ENCODE measurements at regions not wholly inside any gene's neighbourhood (a gene's known extent, or its start where the extent isn't known, plus 50 kb on each side); places are given as distances from the start of the nearest gene placed in this dataset.

- FAIRE-seq (no peak), DNase-seq (ENCODE audit: insufficient read length, low spot score) (no peak)
- no peak for TF ChIP-seq CTCF (IDR thresholded peaks at IDR 0.05; ENCODE audit: insufficient read depth, missing control alignments)
These were observed 84.3 kb upstream of the PRDM11 start for GRCh38 chr11:45062115-45062514.

GRCh38 chr11:45062974-45063635, 83.3 kb upstream of the PRDM11 start:
- no peak for TF ChIP-seq CTCF (IDR thresholded peaks at IDR 0.05; ENCODE audit: insufficient read depth, missing control alignments)
- DNase-seq (ENCODE audit: insufficient read length, low spot score) (no peak), FAIRE-seq (peak; percentile 58)

- FAIRE-seq = no peak
- no peak for TF ChIP-seq CTCF (IDR thresholded peaks at IDR 0.05; ENCODE audit: insufficient read depth, missing control alignments)
These were observed 82.8 kb upstream of the PRDM11 start for GRCh38 chr11:45063669-45064068.

DNA sequence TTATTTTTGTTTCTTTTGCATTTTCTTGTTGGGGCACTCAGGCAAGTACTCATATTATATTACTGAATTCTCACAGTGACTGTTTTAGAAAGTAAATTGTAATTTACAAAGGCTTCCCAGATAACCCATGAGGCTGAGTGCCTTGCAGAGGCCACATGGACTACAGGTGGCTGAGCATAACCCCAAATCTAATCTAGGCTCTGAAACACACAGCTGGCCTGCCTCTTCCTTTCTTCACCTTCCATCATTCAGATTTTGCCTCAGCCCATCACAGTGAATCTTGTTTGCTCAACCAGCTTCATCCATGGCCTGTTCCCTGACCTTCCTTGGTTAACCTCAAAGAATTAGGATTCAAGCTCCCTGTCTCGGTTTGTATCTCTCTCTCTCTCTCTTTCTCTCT, 78.5 kb upstream of the PRDM11 start:
- TF ChIP-seq CTCF (IDR thresholded peaks at IDR 0.05; ENCODE audit: insufficient read depth, missing control alignments) = no peak
- FAIRE-seq (no peak), DNase-seq (ENCODE audit: insufficient read length, low spot score) (no peak)

More at GRCh38 chr11:45063669-45064068, 82.8 kb upstream of the PRDM11 start:
- DNase-seq (ENCODE audit: insufficient read length, low spot score) = no peak

DNA sequence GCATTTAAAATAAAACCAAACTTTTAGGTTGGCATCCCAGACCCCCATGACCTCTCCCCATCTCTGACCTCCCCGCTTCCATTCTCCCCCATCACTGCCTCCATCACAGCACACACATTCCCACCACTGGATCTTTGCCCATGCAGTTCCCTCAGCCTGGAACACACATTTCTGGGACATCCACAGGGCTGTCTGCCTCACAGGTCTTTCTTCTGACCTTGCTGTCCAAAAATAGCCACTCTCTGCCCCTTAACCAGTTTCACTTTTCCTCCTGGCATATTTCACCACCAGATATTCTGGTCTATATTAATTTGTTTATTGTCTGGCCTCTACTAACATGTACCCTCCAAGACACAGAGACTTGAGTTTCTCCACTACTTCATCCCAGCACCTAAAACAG, 75.2 kb upstream of the PRDM11 start:
- TF ChIP-seq CTCF (IDR thresholded peaks at IDR 0.05; ENCODE audit: insufficient read depth, missing control alignments) = no peak
- no peak for FAIRE-seq
- no peak for DNase-seq (ENCODE audit: insufficient read length, low spot score)

DNA sequence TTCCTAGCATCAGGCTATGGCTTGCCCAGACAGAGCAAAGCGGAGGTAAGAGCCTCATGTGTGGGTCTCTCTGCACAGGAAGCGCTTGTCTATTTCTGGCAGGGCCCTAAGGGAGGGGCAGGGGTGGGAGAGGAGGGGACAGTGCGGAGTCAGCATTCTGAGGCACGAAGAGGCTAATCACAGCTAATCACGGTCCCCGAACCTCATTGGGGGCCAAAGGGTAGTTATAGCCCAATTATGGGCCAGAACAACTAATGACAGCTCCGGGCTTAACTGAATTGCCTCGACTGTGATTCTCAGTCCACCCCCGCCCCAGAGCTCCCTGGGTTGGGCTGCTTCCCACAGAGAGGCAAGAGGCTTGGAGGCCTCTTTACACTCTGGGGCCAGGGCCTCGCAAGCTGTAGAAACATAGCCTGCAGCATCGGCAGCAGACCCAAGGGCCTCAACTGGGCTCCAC, 72.7 kb upstream of the PRDM11 start:
- no peak for TF ChIP-seq CTCF (IDR thresholded peaks at IDR 0.05; ENCODE audit: insufficient read depth, missing control alignments)
- FAIRE-seq (no peak), DNase-seq (ENCODE audit: insufficient read length, low spot score) (no peak)

DNA sequence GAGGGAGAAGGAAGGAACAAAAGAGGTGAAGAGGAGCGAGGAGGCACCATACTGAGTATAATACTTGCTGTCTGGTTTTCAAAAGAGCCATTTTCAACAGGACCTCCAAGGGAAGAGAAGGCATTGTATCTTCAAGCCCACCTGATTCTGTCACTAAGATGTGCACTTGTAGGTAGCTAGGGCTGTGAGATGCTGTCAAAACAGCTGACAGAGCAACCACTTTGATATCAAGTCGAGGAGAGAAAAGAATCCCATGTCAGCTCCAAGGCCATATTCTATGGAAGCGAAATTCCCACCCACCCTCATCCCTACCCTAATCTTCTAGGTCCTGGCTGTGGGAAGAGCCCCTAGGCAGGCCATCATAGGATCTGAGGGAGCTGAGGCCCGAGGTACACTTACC, 70.9 kb upstream of the PRDM11 start:
- TF ChIP-seq CTCF (IDR thresholded peaks at IDR 0.05; ENCODE audit: insufficient read depth, missing control alignments) = no peak
- FAIRE-seq (no peak), DNase-seq (ENCODE audit: insufficient read length, low spot score) (no peak)

Data from D721Med (cell line).